HG03196 (cell line): ENCODE measurements at regions not wholly inside any gene's neighbourhood (a gene's known extent, or its start where the extent isn't known, plus 50 kb on each side); places are given as distances from the start of the nearest gene placed in this dataset.
A peak's percentile ranks its signal among the peaks of the same experiment; 100 is the strongest.

Experiments used
- ATAC-seq: cut with Tn5 transposase; IDR thresholded peaks from one replicate; pipeline ENCODE4 v1.9.1; 2021; ENCODE audit not compliant: unreplicated experiment

- no peak for ATAC-seq
These were observed 353.9 kb upstream of the CAMK1G start for GRCh38 chr1:209229494-209230061.

- no peak for ATAC-seq
These were observed 353.2 kb upstream of the CAMK1G start for GRCh38 chr1:209230314-209230713.

- no peak for ATAC-seq
These were observed 351.9 kb upstream of the CAMK1G start for GRCh38 chr1:209231476-209232156.

GRCh38 chr1:209232197-209232596 is 351.3 kb upstream of the CAMK1G start:
- no peak for ATAC-seq

GRCh38 chr1:209232759-209233158 is 350.8 kb upstream of the CAMK1G start:
- no peak for ATAC-seq

GRCh38 chr1:209235166-209235565 is 348.3 kb upstream of the CAMK1G start:
- ATAC-seq, result no peak

GRCh38 chr1:209238356-209238755 is 345.2 kb upstream of the CAMK1G start:
- ATAC-seq, result no peak

- ATAC-seq, result no peak
These were observed 343.2 kb upstream of the CAMK1G start for GRCh38 chr1:209240351-209240750.

- no peak for ATAC-seq
These were observed 342.0 kb upstream of the CAMK1G start for GRCh38 chr1:209241487-209241886.

GRCh38 chr1:209248649-209249279 is 334.8 kb upstream of the CAMK1G start:
- ATAC-seq, result peak; percentile 76

GRCh38 chr1:209249280-209249670 is 334.2 kb upstream of the CAMK1G start:
- ATAC-seq, result no peak

GRCh38 chr1:209249785-209250440 is 333.6 kb upstream of the CAMK1G start:
- no peak for ATAC-seq

- ATAC-seq, result no peak
These were observed 332.5 kb upstream of the CAMK1G start for GRCh38 chr1:209250861-209251636.

GRCh38 chr1:209256766-209257350 is 326.7 kb upstream of the CAMK1G start:
- ATAC-seq, result no peak

- ATAC-seq, result no peak
These were observed 326.1 kb upstream of the CAMK1G start for GRCh38 chr1:209257454-209257853.

GRCh38 chr1:209260136-209260535 is 323.4 kb upstream of the CAMK1G start:
- no peak for ATAC-seq

GRCh38 chr1:209262631-209263030 is 320.9 kb upstream of the CAMK1G start:
- ATAC-seq, result no peak

GRCh38 chr1:209265301-209265700 is 318.2 kb upstream of the CAMK1G start:
- ATAC-seq, result no peak

GRCh38 chr1:209266590-209267205 is 316.8 kb upstream of the CAMK1G start:
- ATAC-seq, result no peak

- no peak for ATAC-seq
These were observed 315.5 kb upstream of the CAMK1G start for GRCh38 chr1:209267968-209268367.
